Ovary (tissue), 3 donors: ENCODE measurements at regions not wholly inside any gene's neighbourhood (a gene's known extent, or its start where the extent isn't known, plus 50 kb on each side); places are given as distances from the start of the nearest gene placed in this dataset.

ENCODE experiments used
- CTCF ChIP-seq, 3 donors: fragments of 450-650 bp in 2 of 3; fragments of 200-600 bp in 1 of 3; IDR thresholded peaks; one replicate each; pipeline versions ENCODE4 v1.5.1 to v1.8.0; 2016 to 2022; ENCODE audit warnings: antibody characterized with exemption in 3 of 3, mild to moderate bottlenecking in 1 of 3
- EP300 ChIP-seq: sonication (generic); formaldehyde crosslinking; IDR thresholded peaks from one replicate; pipeline ENCODE4 v1.6.1; 2017; ENCODE audit warnings: antibody characterized with exemption
- POLR2A ChIP-seq: fragments of 450-650 bp; IDR thresholded peaks from one replicate; pipeline ENCODE4 v1.6.1; 2017; ENCODE audit warnings: antibody characterized with exemption, mild to moderate bottlenecking, moderate library complexity
- donor health status: DM: no; HTN: no; CAD: no.

DNA sequence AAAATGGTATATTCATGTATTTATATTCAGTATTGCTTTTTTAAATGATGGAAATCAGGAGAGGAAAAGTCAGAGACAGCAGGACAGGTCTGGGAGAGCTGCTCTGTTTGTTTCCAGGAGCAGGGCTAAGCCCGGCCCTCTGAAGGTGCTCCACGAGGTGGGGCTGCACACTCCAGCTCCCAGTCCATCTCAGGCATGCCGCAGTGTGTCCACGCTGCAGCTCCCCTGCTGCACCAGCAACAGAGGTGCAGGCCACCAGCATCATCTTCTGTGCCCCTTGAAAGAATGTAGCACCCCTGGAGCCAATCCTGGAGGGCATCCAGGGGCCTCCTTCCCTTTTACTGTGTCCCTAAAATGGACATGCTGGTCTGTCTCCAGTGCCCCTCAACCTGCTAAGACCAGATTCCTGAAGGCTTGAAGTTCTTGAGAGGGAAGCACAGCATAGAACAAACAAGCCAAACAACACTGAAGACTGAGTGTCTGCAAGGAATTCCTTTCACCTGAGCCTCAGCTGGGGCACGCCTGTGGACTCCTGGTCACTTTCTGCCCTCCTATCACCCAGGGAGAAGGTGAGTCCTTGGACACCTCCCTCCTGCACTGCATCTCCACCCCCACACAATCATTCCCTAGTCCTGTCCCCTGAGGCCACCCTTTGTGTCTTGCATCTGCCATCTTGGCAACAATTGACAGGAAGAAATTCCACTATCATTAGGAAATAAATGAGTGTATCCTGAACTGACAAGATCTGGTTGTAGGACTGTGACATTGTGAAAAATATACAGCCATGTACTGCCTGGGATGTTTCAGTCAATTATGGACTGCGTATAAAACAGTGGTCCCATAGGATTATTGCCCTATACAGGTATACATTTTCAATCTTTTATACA, 100.5 kb downstream of the CXCL12 start:
- TF ChIP-seq CTCF (IDR thresholded peaks at IDR 0.05) = no peak
- no peak for TF ChIP-seq POLR2A
- no peak for TF ChIP-seq EP300
